IPS DF 19.7 (cell line): ENCODE measurements at regions not wholly inside any gene's neighbourhood (a gene's known extent, or its start where the extent isn't known, plus 50 kb on each side); places are given as distances from the start of the nearest gene placed in this dataset.
"Not testable (repeated sequence)": the region's sequence is repeated elsewhere in the genome, so short reads cannot be mapped to it uniquely, and the experiment has no call there.

ENCODE experiments used
- DNase-seq: peaks from one replicate; pipeline ENCODE4 v3.0.0-alpha.2; 2013; ENCODE audit warnings: low read depth, low spot score

- no peak for DNase-seq
Observed at GRCh38 chr7:67616517-67616916, 619.9 kb downstream of the TYW1 start.

- DNase-seq = no peak
Observed at GRCh38 chr7:67618556-67619162, 622.0 kb downstream of the TYW1 start.

GRCh38 chr7:67619175-67619574 is 622.5 kb downstream of the TYW1 start:
- DNase-seq = no peak

- DNase-seq = no peak
Observed at GRCh38 chr7:67620216-67620933, 623.7 kb downstream of the TYW1 start.

GRCh38 chr7:67621704-67622103 is 625.1 kb downstream of the TYW1 start:
- no peak for DNase-seq

GRCh38 chr7:67625257-67625737 is 628.7 kb downstream of the TYW1 start:
- DNase-seq = no peak

GRCh38 chr7:67631476-67631875 is 634.8 kb downstream of the TYW1 start:
- no peak for DNase-seq

GRCh38 chr7:67635271-67635670 is 638.6 kb downstream of the TYW1 start:
- no peak for DNase-seq

GRCh38 chr7:67636348-67637022 is 639.9 kb downstream of the TYW1 start:
- DNase-seq = no peak

GRCh38 chr7:67637023-67637358 is 640.4 kb downstream of the TYW1 start:
- DNase-seq = no peak

- not testable (repeated sequence) for DNase-seq
Observed at GRCh38 chr7:67642542-67642941, 645.9 kb downstream of the TYW1 start.

GRCh38 chr7:67644151-67644550 is 647.5 kb downstream of the TYW1 start:
- DNase-seq = no peak

GRCh38 chr7:67652937-67653336 is 656.3 kb downstream of the TYW1 start:
- DNase-seq = no peak

GRCh38 chr7:67653856-67654454 is 657.3 kb downstream of the TYW1 start:
- no peak for DNase-seq

GRCh38 chr7:67654642-67655041 is 658.0 kb downstream of the TYW1 start:
- DNase-seq = no peak

- no peak for DNase-seq
Observed at GRCh38 chr7:67655168-67655567, 658.5 kb downstream of the TYW1 start.

- DNase-seq = no peak
Observed at GRCh38 chr7:67659091-67659490, 662.5 kb downstream of the TYW1 start.

GRCh38 chr7:67662804-67663203 is 666.2 kb downstream of the TYW1 start:
- no peak for DNase-seq

GRCh38 chr7:67663644-67664043 is 667.0 kb downstream of the TYW1 start:
- DNase-seq = no peak

GRCh38 chr7:67666359-67666758 is 669.7 kb downstream of the TYW1 start:
- DNase-seq = not testable (repeated sequence)

- no peak for DNase-seq
Observed at GRCh38 chr7:67671006-67671548, 674.4 kb downstream of the TYW1 start.

- DNase-seq = no peak
Observed at GRCh38 chr7:67673861-67674260, 677.2 kb downstream of the TYW1 start.
